Effector CD8-positive, alpha-beta T cell (primary cell): ENCODE measurements at regions not wholly inside any gene's neighbourhood (a gene's known extent, or its start where the extent isn't known, plus 50 kb on each side); places are given as distances from the start of the nearest gene placed in this dataset.
"Not testable (repeated sequence)": the region's sequence is repeated elsewhere in the genome, so short reads cannot be mapped to it uniquely, and the experiment has no call there.

Experiments
- DNase-seq: peaks from one replicate; lab custom pipeline; 2025; lab: John Stamatoyannopoulos, UW

- no peak for DNase-seq
Measured at GRCh38 chr3:10625323-10625722, 119.9 kb upstream of the ATP2B2 start.

- DNase-seq = no peak
Measured at GRCh38 chr3:10627884-10628572, 122.6 kb upstream of the ATP2B2 start.

DNA sequence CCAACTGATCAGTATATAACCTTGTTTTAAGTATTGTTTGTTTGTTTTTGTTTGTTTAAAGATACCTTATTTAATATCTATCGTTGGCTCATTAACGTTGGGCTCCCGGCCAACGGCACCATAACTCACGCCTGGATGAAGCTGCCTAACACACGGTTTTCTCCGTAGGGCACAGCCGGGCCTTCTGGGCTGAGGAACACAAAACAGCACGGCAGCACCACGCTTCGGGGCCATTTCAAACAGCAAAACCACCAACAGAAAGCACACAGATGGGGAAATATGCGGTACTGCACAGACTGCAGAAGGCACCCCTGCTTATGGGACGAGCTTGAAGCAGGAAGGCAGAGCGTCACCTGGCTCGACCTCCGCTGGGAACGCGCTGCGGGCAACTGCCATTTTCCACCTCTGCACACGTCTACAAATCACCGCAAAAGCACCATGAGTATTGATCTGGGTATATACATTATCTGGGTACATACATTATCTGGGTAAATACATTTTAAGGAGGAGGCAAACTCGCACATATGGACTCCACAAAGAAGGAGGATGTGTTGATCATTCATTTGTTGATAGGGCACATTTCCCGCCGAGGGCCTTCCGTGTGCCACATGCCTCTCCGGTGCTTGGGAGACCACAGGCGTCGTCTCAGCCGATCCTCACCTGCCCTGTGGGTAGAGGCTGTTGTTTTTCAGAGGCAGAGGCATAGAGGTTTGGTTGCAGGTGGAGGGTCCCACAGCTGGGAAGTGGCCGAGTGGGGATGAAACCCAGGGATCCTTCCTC, 123.7 kb upstream of the ATP2B2 start:
- no peak for DNase-seq

- DNase-seq = no peak
Measured at GRCh38 chr3:10629671-10630040, 124.3 kb upstream of the ATP2B2 start.

- DNase-seq = no peak
Measured at GRCh38 chr3:10631224-10631623, 125.8 kb upstream of the ATP2B2 start.

DNA sequence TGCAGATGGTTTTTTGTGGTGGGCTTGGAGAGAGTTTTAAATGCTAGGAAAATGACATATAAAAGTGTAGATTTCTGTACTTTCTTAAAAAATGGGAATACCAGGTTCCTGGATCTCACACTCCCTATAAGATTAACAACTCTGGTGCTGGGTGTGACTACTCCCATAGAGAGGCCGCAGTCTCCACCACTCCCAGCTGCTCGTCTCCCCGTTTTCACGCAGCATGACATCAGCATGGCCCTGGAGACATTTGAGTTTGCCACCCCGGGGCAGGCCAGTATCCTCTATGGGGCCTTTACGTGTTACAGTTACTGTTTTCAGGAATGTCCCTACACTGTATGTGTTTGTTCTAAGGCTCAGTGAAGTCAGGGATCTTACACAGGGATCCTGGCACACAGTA, 126.7 kb upstream of the ATP2B2 start:
- no peak for DNase-seq

DNA sequence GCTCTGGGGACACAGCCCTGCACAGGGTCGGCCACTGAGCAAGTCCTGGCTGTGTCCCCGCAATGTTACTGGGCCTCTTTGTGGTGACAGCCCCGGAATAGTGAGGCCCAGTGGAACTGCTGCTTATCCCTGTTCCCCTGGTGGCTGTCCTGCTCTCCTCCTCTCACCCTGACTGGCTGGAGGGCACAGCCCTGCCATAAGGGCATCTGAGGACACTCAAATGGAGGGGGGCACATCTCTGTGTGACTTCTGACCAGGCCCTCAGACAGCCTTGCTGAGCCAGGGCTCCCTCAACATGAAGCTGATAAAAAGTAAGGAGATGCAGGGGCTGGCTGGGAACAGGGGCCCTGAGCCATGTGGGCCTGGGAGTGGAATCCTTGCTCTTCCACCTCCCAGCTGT, 127.4 kb upstream of the ATP2B2 start:
- no peak for DNase-seq

DNA sequence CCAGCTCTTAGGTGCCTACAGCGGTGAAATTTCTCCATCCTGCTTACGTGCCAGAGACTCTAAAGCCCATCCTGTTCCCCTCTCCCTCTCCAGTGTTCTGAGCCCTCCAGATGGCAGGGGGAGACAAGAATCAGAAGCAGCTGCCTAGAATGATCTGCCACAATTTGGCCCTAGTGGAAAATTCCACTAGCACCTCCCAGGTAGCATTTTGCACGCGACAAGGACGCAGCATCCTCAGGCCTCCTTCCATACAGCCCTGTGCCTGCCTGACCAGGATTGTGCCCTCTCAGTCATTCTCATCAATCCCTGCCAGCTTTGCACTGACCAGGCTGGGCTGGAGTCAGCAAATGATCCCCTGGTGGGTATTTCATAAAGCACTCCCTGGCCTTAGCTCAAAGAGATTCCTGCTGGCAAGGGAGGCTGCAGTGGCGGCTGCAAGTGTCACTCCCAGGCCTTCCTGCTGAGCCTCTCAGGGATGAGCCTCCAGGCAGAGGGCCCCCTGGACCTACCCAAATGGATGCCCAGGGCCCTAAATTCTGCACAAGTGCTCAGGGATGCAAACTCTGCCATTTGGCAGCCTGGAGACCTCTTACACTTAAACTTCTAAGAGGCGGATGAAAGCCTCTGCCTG, 130.2 kb upstream of the ATP2B2 start:
- no peak for DNase-seq

- no peak for DNase-seq
Measured at GRCh38 chr3:10637342-10637741, 132.0 kb upstream of the ATP2B2 start.

DNA sequence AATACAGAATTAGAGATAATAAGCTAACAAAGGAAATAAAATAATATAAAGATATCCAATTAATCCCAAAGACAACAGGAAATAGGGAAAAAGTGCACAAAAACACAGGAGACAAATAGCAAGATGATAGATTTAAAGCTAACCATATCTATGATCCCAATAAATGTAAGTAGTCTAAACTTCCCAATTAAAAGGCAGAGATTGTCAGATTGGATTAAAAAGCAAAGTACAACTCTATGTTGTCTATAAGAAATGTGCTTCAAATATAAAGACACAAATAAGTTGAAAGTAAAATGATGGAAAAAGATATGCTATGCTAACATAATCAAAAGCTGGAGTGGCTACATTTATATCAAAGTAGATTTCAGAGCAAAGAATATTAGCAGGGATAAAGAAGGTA, 133.1 kb upstream of the ATP2B2 start:
- no peak for DNase-seq

DNA sequence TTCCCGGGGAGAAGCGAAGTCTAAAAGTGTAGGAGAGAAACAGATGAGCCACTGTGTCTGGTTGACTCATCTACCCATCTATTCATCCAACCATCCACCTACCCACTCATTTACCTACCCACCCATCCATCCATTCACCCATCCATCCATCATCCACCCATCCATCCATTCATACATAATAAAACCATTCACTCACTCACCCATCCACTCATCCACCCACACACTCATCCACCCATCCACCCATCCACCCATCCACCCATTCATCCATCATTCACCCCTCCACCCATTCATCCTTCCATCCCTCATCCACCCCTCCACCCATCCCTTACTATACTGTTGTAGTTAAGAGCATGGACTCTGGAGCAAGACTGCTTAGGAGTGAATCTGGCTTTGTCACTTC, 136.4 kb upstream of the ATP2B2 start:
- no peak for DNase-seq

GRCh38 chr3:10644189-10644588, 138.8 kb upstream of the ATP2B2 start:
- no peak for DNase-seq

GRCh38 chr3:10645800-10646199, 140.4 kb upstream of the ATP2B2 start:
- DNase-seq = no peak

GRCh38 chr3:10646531-10647335, 141.3 kb upstream of the ATP2B2 start:
- DNase-seq = no peak

GRCh38 chr3:10647376-10647775, 142.0 kb upstream of the ATP2B2 start:
- DNase-seq = no peak

GRCh38 chr3:10648181-10648580, 142.8 kb upstream of the ATP2B2 start:
- no peak for DNase-seq

GRCh38 chr3:10649463-10649862, 144.1 kb upstream of the ATP2B2 start:
- DNase-seq = not testable (repeated sequence)

- no peak for DNase-seq
Measured at GRCh38 chr3:10651506-10651905, 146.1 kb upstream of the ATP2B2 start.

- no peak for DNase-seq
Measured at GRCh38 chr3:10653241-10653640, 147.9 kb upstream of the ATP2B2 start.

DNA sequence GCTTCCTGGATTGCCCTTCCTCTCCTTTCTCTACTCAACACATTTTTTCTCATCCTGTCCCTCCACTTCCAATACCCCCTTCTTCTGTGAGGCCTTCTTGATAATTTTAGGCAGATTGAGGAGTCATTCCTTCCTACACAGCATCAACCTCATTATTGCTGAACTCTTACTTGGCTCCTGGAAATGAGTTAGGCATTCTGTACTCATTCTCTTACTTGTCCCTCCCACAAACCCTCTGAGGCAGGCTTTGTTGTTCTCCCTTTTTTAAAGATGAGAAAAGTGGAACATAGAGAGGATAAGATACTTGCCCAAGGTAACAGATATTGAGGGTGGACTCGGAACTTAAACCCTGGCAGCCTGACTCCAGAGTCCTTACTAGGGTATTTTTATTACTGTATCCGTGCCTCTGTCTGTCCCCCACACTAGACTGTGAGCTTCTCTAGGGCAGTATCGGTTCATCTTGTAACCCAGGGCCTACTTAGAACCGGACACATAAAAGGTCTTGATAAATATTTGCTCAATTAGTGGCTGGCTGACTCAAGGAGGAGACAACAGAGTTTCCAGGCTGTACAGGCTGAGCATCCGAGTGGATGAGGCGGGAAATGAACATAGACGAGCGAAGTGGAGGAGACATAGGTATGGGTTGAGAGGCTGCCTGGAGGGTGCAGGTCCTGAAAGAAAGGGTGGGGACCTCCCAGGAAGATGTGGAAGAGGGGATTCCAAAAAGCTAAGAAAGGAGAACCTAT, 148.7 kb upstream of the ATP2B2 start:
- DNase-seq = no peak

DNA sequence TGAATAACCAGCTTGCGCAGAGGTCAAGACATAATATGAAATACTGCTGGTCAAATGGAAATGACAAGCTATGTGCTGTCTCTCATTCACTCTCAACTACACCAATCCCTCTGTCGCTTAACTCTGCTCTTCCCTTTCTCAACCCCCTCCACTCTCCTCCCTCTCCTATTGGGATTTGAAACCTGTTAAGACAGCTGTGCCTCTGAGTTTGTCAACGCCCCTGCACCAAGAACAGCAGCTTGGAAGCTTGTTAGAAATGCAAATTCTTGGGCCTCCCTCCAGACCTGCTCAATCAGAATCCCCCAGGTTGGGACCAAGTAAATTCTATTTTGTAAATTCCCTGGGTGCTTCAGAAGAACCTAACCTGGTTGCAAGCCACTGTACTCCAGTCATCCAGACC, 149.7 kb upstream of the ATP2B2 start:
- no peak for DNase-seq

GRCh38 chr3:10657339-10657738, 152.0 kb upstream of the ATP2B2 start:
- DNase-seq = not testable (repeated sequence)
